Fibroblast of villous mesenchyme (primary cell): ENCODE measurements at regions not wholly inside any gene's neighbourhood (a gene's known extent, or its start where the extent isn't known, plus 50 kb on each side); places are given as distances from the start of the nearest gene placed in this dataset.

Source experiments
- DNase-seq: peaks from one replicate; pipeline ENCODE4 v3.0.0-alpha.2; 2010; ENCODE audit warnings: low read depth
- H3K4me3 ChIP-seq: 2 replicates; pipeline ENCODE4 v1.5.1; 2011; ENCODE audit warnings: low read depth, mild to moderate bottlenecking, low read length
- TF ChIP-seq, protein P1 (sequence below): IDR thresholded peaks from 2 replicates; pipeline ENCODE4 v1.5.1; 2012; ENCODE audit warnings: low read depth, mild to moderate bottlenecking, low read length; ENCODE audit not compliant: insufficient read depth

DNA sequence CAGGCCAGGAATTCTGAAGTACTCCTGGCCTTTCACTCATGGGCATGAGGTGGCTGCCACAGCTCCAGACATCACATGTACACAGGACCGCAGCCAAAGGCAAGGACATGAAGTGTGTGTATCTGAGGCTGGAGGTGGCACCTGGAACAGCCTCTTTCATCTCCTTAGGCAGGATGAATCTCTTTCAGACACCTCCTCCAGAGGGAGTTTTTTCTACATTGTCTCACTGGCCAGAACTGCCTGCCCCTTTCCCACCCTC, 142.8 kb downstream of the BARX1 start:
- H3K4me3 ChIP-seq: no peak overlapping the region
- TF ChIP-seq, protein P1, sequence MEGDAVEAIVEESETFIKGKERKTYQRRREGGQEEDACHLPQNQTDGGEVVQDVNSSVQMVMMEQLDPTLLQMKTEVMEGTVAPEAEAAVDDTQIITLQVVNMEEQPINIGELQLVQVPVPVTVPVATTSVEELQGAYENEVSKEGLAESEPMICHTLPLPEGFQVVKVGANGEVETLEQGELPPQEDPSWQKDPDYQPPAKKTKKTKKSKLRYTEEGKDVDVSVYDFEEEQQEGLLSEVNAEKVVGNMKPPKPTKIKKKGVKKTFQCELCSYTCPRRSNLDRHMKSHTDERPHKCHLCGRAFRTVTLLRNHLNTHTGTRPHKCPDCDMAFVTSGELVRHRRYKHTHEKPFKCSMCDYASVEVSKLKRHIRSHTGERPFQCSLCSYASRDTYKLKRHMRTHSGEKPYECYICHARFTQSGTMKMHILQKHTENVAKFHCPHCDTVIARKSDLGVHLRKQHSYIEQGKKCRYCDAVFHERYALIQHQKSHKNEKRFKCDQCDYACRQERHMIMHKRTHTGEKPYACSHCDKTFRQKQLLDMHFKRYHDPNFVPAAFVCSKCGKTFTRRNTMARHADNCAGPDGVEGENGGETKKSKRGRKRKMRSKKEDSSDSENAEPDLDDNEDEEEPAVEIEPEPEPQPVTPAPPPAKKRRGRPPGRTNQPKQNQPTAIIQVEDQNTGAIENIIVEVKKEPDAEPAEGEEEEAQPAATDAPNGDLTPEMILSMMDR: no peak
- no peak for DNase-seq

DNA sequence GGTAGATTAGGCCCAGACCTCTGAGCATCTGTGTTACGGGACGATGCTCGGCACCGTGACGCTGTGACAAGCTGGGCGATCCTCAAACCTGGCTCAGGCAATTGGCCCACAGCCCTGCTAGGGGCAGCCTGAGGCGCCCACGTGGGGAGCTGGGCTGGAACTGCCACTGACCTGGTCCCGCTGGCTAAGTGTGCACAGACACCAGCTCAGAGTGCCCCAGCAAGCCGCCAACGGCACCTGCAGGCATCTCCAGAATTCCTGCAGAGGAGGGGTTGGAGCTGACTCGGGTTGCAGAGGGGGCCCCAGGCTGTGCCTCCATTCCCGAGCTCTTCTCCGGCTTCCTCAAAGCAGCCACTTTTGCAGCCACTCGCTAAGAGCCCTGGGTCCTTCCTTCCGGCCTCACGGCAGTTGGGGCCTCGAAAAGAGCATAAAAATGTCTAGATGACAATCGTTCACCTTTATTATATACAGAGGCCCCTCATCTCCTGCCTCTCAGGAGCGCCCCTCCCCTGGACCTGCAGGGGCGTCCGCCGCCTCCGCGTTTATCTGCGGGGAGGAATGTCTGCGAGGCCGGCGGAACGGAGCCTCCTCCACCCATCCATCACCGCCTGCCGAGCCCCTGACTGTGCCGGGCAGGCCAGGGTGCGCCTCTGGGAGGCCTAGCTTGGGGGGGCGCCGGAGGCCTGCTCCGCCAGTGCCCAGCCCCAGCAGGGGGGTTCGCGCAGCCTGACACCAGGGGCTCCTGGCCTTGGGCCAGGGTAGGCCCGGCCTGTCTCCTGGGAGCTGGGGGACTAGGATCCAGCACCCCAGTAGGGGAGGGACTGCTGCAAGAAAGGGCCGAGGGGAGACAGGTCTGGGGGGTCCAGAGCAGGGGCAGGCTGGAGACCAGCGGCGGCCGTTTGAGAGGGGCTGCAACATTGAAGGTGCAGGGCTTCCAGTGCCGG, 144.9 kb downstream of the BARX1 start:
- no peak overlapping the region for H3K4me3 ChIP-seq
- no peak for DNase-seq
- TF ChIP-seq, protein P1: no peak

DNA sequence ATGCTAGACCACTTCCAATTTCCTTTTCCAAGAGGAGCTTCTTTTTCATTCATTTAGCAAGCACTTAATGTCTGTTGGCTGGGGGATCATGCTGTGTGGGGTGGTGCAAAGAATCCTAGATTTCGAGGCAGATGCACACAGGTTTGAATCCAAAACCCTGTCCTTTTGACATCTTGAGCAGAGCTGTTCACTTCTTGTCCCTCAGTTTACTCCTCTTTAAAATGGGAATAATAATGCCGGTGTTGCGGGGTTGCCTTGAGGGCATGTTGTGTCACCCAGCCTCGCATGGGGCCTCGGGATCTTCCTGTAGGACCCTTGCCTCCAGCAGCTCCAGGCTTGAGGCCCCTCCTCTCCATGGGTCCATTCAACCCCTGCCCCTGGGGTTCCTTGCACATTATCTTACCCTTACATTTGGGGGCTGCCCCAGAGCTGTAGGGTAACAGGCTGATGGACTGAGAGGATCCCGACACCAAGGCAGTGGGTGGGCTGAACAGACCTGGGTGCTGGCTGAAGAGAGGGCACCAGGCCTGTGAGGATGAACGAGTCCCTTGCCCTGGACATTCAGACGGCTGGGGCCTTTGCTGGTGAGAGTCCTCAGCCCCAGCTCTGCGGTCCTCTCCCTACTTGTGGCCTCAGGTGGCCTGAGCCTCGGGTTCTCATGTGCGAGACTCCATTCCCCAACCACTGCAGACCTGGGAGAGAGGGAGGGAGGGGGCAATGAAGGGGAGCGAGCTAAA, 145.8 kb downstream of the BARX1 start:
- DNase-seq: no peak
- TF ChIP-seq, protein P1: no peak
- H3K4me3 ChIP-seq: no peak overlapping the region

DNA sequence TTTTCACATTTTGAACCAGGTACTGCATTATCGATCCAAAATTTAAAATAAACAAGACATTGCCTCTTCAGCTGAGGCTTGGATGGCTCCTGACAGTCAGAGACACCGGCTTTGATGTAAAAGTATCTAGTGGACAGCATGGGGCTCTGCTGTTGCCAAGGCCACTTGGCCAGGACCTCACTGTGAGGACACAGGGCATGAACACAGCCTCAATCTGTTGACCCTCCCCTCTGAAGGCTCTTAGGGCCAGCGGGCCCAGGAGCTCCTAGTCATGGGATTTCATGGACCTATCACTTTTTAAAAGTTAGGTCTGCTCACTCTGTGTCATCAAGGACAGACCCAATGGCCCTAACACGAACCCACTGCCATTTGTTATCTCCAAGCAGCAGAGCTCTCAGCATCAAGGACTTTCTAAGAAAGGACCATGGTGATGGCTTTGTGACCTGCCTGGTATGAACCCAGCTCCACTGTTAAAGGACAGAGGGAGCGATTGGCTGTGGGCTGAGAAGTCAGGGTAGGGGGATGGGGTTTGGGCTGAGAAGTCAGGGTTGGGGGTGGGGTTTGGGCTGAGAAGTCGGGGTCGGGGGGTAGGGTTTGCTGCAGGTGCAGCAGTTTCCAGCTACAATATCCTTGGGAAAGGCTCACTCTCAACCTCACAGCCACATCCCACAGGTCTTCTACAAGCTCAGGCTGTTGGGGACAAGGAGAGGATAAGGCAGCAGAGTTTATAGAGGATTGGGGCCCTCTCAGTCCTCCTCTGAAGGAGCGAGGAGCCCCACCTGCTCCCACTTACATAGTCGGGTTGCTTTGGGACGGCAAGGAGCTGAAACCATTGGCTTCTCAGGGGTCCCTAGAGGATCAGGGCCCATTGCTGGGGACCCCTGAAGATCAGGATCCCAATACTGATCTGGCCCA, 146.8 kb downstream of the BARX1 start:
- TF ChIP-seq, protein P1: no peak
- DNase-seq: no peak
- H3K4me3 ChIP-seq: no peak overlapping the region

DNA sequence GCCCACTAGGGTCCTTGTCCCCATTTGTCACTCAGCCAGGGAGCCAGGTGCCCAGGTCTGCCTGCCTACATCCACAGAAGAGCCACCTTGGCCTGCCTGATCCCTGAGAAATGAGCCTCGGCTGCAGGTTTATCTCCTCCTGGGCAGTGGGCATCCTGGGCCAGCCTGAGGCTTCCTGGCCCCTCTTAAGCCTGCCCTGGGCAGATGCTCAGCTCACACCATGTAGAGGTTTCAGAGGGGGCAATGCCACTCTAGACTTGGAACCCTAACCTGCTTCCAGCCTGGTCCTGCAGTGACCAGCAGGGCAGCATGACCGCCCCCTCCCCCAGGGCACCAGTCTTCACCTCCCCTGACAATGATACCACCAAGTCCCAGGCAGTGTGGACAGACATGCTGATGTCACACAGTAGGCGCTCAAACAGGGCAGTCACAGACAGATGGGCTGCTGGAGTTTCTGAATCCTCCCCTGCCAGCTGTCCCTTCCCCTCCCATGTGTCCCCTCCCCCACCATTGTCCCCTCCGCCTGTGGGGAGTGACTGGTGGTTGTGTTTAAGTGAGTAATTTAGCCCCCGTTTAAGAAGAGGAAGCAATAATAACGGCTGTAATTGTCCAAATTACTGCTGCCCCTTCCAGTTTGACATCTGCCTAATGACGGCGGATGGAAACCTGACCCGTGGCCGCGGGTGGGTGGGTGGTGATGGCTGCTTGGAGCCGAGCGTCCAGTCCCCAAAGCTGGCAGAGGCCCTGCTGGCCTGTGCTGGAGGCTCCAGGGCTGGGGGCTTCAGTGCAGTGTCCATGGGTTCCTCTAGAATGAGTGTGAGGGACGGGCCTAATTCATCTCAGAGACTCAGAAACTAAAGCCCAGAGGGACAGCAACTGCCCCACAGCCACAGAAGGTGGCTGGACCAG, 147.7 kb downstream of the BARX1 start:
- DNase-seq: no peak
- no peak overlapping the region for H3K4me3 ChIP-seq
- TF ChIP-seq, protein P1: no peak
